Stimulated activated CD8-positive, alpha-beta memory T cell treated with anti-CD3 and anti-CD28 coated beads, Interleukin-7, amount 100 ng/mL, for 48 hours (primary cell): ENCODE measurements at regions not wholly inside any gene's neighbourhood (a gene's known extent, or its start where the extent isn't known, plus 50 kb on each side); places are given as distances from the start of the nearest gene placed in this dataset.

Source experiments
- DNase-seq, 2 donors: peaks; one replicate each; pipeline ENCODE4 v3.0.0-alpha.2; 2020; ENCODE audit warnings: low read depth in 1 of 2; ENCODE audit errors: extremely low read depth in 1 of 2

GRCh38 chr3:59698091-59698490 is 648.3 kb upstream of the CFAP20DC start:
- DNase-seq, result no peak

GRCh38 chr3:59696783-59697182 is 647.0 kb upstream of the CFAP20DC start:
- no peak for DNase-seq

DNA sequence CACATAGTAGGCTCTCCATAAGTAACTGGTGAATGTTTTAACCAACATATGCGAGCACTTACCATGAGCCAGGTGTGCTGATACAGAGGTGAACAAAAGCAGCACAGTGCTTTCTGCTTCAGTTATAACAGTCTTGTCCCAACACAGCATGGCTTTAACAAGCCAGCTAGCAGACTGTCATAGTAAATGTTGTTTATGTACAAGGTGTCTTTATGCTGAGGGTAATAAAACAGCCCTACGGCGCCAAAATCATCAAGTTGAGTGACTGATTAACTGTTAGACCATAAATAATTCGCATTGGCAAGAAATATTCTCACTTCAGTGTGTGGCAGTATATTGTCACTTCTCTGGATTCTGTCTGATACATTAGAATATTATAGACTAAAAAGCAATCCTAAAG is 646.0 kb upstream of the CFAP20DC start:
- DNase-seq, result no peak

DNA sequence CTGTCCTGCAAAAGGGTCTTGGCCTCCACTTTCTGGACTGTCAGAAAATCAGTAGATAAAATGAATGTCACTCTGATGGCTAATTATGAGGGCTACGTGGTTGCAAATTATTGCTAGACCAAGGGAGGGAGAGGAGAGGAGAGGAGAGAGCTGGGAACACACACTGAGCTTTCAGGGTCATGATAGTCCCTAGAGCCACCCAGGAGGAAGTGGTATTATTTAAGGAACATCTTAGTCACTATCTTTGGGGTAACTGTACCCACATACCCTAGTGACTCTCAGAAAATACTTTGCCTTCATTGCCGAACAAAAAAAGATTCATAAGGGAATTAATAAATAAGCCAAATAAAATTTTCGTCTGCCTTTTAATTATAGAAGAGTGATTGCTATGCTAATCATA is 642.3 kb upstream of the CFAP20DC start:
- no peak for DNase-seq

- no peak for DNase-seq
Measured at GRCh38 chr3:59690886-59691285, 641.1 kb upstream of the CFAP20DC start.

DNA sequence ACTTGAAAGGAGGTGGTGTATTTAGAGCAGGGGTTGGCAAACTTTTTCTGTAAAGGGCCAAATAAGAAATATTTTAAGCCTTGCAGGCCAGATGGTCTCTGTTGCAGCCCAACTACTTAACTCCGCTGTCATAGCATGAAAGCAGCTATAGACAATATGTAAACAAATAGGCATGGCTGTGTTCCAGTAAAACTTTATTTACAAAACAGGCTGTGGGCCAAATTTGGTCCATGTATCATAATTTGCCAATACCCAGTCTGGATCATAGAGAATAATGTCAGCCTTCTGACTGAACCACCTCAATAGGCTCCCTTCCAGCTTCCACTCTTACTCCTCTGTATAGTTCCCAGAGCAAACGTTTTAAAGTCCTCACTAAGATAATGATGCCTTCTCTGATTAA is 638.8 kb upstream of the CFAP20DC start:
- DNase-seq, result no peak

DNA sequence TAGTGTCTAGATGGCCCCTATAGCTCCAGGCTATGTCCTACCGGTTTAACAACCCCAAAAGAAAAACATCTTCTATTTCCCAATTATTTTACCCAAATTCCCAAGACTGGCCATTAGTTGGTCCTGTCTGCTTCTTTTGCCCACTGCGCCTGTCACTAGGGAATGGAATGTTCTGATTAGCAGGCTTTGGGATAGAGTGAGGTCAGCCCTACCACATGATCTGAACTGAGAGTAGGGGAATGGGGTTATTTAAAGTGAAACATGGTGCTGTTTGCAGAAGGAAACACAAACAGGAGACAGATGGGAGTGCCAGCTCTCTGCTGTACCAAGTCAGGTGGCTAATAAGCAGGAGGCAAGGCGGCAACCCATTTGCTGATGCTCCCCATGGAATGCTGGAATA is 635.6 kb upstream of the CFAP20DC start:
- no peak for DNase-seq

GRCh38 chr3:59684766-59685165 is 634.9 kb upstream of the CFAP20DC start:
- no peak for DNase-seq

DNA sequence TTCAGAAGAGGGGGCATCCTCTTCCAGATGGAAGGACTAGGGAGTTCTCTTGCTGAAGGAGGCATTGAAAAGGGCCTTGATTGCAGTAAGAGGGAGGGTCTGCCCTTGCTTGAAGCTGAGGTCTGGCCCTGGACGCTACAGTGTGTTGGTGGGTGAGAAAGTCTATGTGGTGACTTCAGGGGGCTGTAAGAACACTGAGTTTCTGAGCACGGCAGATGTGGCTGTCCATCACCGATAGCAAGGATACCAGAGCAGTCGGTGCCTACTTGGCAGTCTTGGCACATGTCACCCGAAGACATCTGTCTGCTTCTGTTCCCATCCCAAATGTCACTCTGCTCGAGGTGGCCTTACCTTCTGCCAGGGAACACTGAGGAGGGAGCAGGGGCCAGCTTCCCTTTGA is 631.1 kb upstream of the CFAP20DC start:
- no peak for DNase-seq

- no peak for DNase-seq
Measured at GRCh38 chr3:59677747-59678702, 628.2 kb upstream of the CFAP20DC start.

GRCh38 chr3:59675495-59675894 is 625.7 kb upstream of the CFAP20DC start:
- no peak for DNase-seq

- no peak for DNase-seq
Measured at GRCh38 chr3:59663076-59663850, 613.4 kb upstream of the CFAP20DC start.

- no peak for DNase-seq
Measured at GRCh38 chr3:59660852-59661625, 611.2 kb upstream of the CFAP20DC start.

DNA sequence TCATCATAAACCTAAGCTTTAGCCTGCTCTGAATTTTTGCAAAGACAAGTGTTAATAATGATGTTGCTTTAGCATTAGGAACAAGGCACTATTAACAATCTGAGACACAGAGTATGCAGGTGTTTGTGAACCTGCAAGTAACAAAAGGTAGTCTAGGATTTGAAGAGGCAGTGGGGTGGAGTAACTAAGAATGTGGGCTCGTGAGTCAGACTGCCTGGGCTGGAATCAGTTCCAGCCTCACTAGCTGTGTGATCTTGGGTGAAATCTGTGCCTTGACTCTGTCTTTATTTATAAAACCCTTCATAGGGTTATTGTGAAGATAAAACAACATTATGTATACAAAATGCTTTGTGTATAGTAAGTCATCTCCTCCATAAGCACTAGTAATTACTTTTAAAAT is 610.6 kb upstream of the CFAP20DC start:
- no peak for DNase-seq

- DNase-seq, result no peak
Measured at GRCh38 chr3:59659755-59660154, 609.9 kb upstream of the CFAP20DC start.

DNA sequence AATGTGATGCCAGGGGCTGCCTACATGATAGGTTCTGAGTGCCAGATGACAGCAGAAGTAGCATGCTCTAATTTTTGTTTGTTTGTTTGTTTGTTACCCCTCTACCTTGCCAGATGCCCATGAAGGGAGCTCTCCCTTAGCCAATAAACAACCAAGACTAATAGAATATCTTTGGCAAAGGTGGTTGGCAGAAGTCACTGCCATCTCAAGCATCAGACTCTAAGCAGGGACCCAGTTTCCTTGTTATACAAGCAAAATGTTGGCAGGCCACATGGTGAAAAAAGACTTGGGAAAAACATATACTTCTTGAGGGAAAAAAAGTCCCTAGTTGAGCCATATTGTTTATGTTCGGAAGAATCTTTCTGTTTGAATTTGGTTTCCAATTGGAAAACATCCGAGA is 609.0 kb upstream of the CFAP20DC start:
- no peak for DNase-seq

DNA sequence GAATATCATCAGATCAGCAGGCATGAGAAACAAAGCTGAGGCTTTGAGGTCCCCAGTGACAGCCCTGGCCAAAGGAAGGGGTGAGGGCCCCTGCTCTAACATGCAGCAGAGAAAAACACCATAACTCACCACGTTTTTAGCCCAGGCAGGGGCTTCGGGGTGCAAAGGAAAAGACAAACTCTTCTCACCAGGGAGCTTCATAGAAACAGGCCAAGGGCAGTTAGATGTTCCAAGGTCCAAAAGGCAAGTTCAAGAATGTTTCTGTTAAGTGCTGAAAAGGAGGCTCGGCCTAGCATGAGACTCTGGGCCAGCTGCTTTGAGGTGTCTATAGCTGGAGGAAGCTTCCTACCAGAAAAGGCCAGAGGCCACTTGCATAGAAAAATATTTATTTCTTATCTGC is 608.4 kb upstream of the CFAP20DC start:
- DNase-seq, result no peak

DNA sequence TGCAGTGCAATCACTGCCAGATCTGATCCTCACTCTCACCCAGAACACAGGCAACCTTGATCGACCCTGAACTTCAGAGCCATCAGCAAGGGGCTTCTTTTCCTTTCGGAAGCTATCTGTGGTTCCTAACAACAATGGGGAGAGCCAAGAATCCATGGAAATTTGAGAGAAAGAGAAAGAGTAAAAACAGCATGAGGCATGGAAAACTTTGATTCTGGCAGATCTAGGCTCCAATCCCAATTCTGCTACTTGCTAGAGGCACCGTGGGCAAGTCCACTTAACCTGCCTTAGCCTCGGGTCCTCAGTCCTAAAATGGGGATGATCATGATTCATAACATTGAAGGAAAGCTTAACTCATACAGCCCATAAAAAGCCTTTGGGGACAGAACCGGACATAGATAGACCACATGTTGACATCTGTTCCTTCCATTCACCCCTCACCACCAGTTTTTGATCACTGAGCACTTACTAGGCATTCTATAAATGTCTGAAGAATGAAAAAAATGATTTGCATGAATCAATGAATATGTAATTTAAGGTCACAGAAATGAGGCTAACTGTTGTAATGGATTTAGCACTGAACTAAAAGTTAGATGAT is 605.7 kb upstream of the CFAP20DC start:
- DNase-seq, result no peak

GRCh38 chr3:59654480-59655417 is 604.9 kb upstream of the CFAP20DC start:
- no peak for DNase-seq

DNA sequence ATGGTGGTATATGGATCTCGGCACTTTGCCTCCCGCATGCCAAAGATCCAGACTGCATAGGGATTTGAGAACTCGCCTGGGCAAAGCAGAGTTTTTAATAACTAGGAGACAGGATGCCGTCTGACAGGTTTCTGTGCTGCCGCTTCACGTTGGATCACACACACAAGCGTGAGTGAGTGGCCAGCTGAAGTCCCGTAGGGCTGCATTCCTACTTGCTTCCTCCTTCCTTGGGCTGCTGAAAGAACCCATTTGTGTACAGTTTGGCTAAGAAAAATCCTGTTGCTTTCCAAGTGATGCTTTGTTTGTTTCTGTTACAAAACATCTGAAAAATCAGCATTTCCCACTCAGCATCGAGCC is 604.3 kb upstream of the CFAP20DC start:
- DNase-seq, result no peak
